Trophoblast cell (in vitro differentiated cells and primary cell): ENCODE measurements at regions not wholly inside any gene's neighbourhood (a gene's known extent, or its start where the extent isn't known, plus 50 kb on each side); places are given as distances from the start of the nearest gene placed in this dataset.
"Not testable (repeated sequence)": the region's sequence is repeated elsewhere in the genome, so short reads cannot be mapped to it uniquely, and the experiment has no call there.

ENCODE experiments used
- DNase-seq, 2 donors: peaks; one replicate each; pipeline ENCODE4 v3.0.0-alpha.2; 2016
- H2AFZ ChIP-seq: 2 replicates; pipeline ENCODE4 v1.6.1; 2013; ENCODE audit warnings: low read length, moderate library complexity, mild to moderate bottlenecking; ENCODE audit not compliant: insufficient read depth, poor library complexity
- H2AK5ac ChIP-seq: 2 replicates; pipeline ENCODE4 v1.6.1; 2013; ENCODE audit warnings: mild to moderate bottlenecking, low read length
- H2BK120ac ChIP-seq: 2 replicates; pipeline ENCODE4 v1.6.1; 2013; ENCODE audit warnings: low read length, mild to moderate bottlenecking, moderate library complexity; ENCODE audit not compliant: insufficient read depth, poor library complexity
- H2BK12ac ChIP-seq: 2 replicates; pipeline ENCODE4 v1.6.1; 2013; ENCODE audit warnings: mild to moderate bottlenecking, low read length, moderate library complexity
- H2BK5ac ChIP-seq: 2 replicates; pipeline ENCODE4 v1.6.1; 2013; ENCODE audit warnings: low read length, low read depth, moderate library complexity, mild to moderate bottlenecking; ENCODE audit not compliant: poor library complexity
- H3K14ac ChIP-seq: 2 replicates; pipeline ENCODE4 v1.6.1; 2013; ENCODE audit warnings: mild to moderate bottlenecking, low read length
- H3K18ac ChIP-seq: 2 replicates; pipeline ENCODE4 v1.6.1; 2013; ENCODE audit warnings: mild to moderate bottlenecking, low read length
- H3K23ac ChIP-seq: 2 replicates; pipeline ENCODE4 v1.6.1; 2013; ENCODE audit warnings: low read length
- H3K27ac ChIP-seq: 2 replicates; pipeline ENCODE4 v1.5.1; 2013; ENCODE audit warnings: low read depth, mild to moderate bottlenecking, inconsistent platforms, low read length, moderate library complexity
- H3K27me3 ChIP-seq: 2 replicates; pipeline ENCODE4 v1.6.1; 2013; ENCODE audit warnings: inconsistent platforms, mild to moderate bottlenecking, low read length, moderate library complexity; ENCODE audit not compliant: insufficient read depth
- H3K36me3 ChIP-seq, 2 experiments: 1 replicate in 1 of 2; 2 replicates in 1 of 2; pipeline ENCODE4 v1.6.1; 2013; ENCODE audit warnings: low read length in 2 of 2, mild to moderate bottlenecking in 2 of 2, moderate library complexity in 1 of 2; ENCODE audit not compliant: insufficient read depth in 2 of 2, control insufficient read depth in 1 of 2
- H3K4ac ChIP-seq: 2 replicates; pipeline ENCODE4 v1.6.1; 2013; ENCODE audit warnings: low read depth, mild to moderate bottlenecking, low read length, moderate library complexity
- H3K4me1 ChIP-seq, 2 experiments: 1 replicate in 1 of 2; 2 replicates in 1 of 2; pipeline ENCODE4 v1.6.1; 2013; ENCODE audit warnings: low read length in 2 of 2, mild to moderate bottlenecking in 2 of 2, moderate library complexity in 1 of 2; ENCODE audit not compliant: insufficient read depth in 2 of 2, control insufficient read depth in 1 of 2
- H3K4me2 ChIP-seq: 2 replicates; pipeline ENCODE4 v1.6.1; 2013; ENCODE audit warnings: inconsistent platforms, mild to moderate bottlenecking, low read length, moderate library complexity
- H3K4me3 ChIP-seq: 2 replicates; pipeline ENCODE4 v1.5.1; 2013; ENCODE audit warnings: mild to moderate bottlenecking, low read depth, low read length, inconsistent platforms
- H3K79me1 ChIP-seq: one replicate; pipeline ENCODE4 v1.6.1; 2013; ENCODE audit warnings: low read length
- H3K79me2 ChIP-seq: 2 replicates; pipeline ENCODE4 v1.6.1; 2013; ENCODE audit warnings: low read length, mild to moderate bottlenecking; ENCODE audit not compliant: control insufficient read depth, insufficient read depth, poor library complexity
- H3K9ac ChIP-seq: 2 replicates; pipeline ENCODE4 v1.6.1; 2013; ENCODE audit warnings: mild to moderate bottlenecking, low read length
- H3K9me3 ChIP-seq: 2 replicates; pipeline ENCODE4 v1.6.1; 2013; ENCODE audit warnings: low read depth, mild to moderate bottlenecking, control low read depth, inconsistent platforms, low read length; ENCODE audit not compliant: insufficient read depth
- H4K12ac ChIP-seq: 2 replicates; pipeline ENCODE4 v1.6.1; 2013; ENCODE audit warnings: low read depth, mild to moderate bottlenecking, low read length, moderate library complexity
- H4K8ac ChIP-seq: 2 replicates; pipeline ENCODE4 v1.6.1; 2013; ENCODE audit warnings: low read depth, mild to moderate bottlenecking, low read length, moderate library complexity
- H4K91ac ChIP-seq: one replicate; pipeline ENCODE4 v1.6.1; 2013; ENCODE audit warnings: low read depth, mild to moderate bottlenecking, low read length, moderate library complexity
- WGBS: extraction: QIAGEN DNeasy Blood & Tissue Kit; methylation state at CpG from one replicate; pipeline ENCODE4 v1.1.7; 2013; ENCODE audit warnings: missing lambda C conversion rate; ENCODE audit not compliant: insufficient read length, insufficient coverage; ENCODE audit errors: extremely low coverage; 5-methylcytosine and 5-hydroxymethylcytosine counted together

GRCh38 chr7:39851466-39852045 is 98.5 kb upstream of the CDK13 start:
- no peak overlapping the region for H3K4ac ChIP-seq
- WGBS: no CpG with 5 or more reads among the region's 2 CpGs

GRCh38 chr7:39854616-39855324 is 95.3 kb upstream of the CDK13 start:
- not testable (repeated sequence) for H3K14ac ChIP-seq, H3K9me3 ChIP-seq, H2BK120ac ChIP-seq, H2BK12ac ChIP-seq, H3K4ac ChIP-seq, H3K4me3 ChIP-seq, H3K4me2 ChIP-seq, H4K12ac ChIP-seq, H3K18ac ChIP-seq, H2AFZ ChIP-seq, H3K79me2 ChIP-seq, H3K36me3 ChIP-seq, H3K23ac ChIP-seq, H4K91ac ChIP-seq, H2AK5ac ChIP-seq, H3K27ac ChIP-seq, H2BK5ac ChIP-seq, H3K27me3 ChIP-seq, H3K4me1 ChIP-seq, H4K8ac ChIP-seq, H3K9ac ChIP-seq, DNase-seq, H3K79me1 ChIP-seq
- WGBS: no CpG with 5 or more reads among the region's 36 CpGs

More at GRCh38 chr7:39851466-39852045, 98.5 kb upstream of the CDK13 start:
- H3K14ac ChIP-seq: no peak overlapping the region
- H2BK5ac ChIP-seq: no peak overlapping the region
- H4K8ac ChIP-seq: no peak overlapping the region
- H3K27ac ChIP-seq: no peak overlapping the region
- H3K79me2 ChIP-seq: no peaks in the 10 kb centered on the region
- H3K18ac ChIP-seq: no peak overlapping the region
- H2BK12ac ChIP-seq: no peak overlapping the region
- H3K36me3 ChIP-seq: no peaks in the 10 kb centered on the region
- H4K91ac ChIP-seq: no peak overlapping the region
- H3K27me3 ChIP-seq: no peaks in the 10 kb centered on the region
- no peaks in the 10 kb centered on the region for H3K79me1 ChIP-seq
- peak; percentile 8 to 61 for DNase-seq
- no peaks in the 10 kb centered on the region for H3K4me1 ChIP-seq
- no peak overlapping the region for H2AK5ac ChIP-seq
- H2AFZ ChIP-seq: no peak overlapping the region
- no peak overlapping the region for H3K4me3 ChIP-seq
- no peak overlapping the region for H3K23ac ChIP-seq
- H3K4me2 ChIP-seq: no peak overlapping the region
- no peak overlapping the region for H2BK120ac ChIP-seq
- no peak overlapping the region for H4K12ac ChIP-seq
- no peaks in the 10 kb centered on the region for H3K9me3 ChIP-seq
- H3K9ac ChIP-seq: no peak overlapping the region

- Histone ChIP-seq H3K23ac (no peak overlapping the region), H3K4me1 (no peaks in the 10 kb centered on the region), H2BK120ac (no peak overlapping the region), H2AFZ (no peak overlapping the region), H3K79me1 (no peaks in the 10 kb centered on the region), H3K36me3 (no peaks in the 10 kb centered on the region), H3K18ac (no peak overlapping the region), H3K4me2 (no peak overlapping the region), H3K14ac (no peak overlapping the region), H4K12ac (no peak overlapping the region), H4K8ac (no peak overlapping the region), H2AK5ac (no peak overlapping the region), H3K27me3 (no peaks in the 10 kb centered on the region), H3K9me3 (no peaks in the 10 kb centered on the region), H3K9ac (no peak overlapping the region), H3K4ac (no peak overlapping the region), H3K4me3 (no peak overlapping the region), H4K91ac (no peak overlapping the region), H3K79me2 (no peaks in the 10 kb centered on the region), H2BK12ac (no peak overlapping the region), H3K27ac (no peak overlapping the region), H2BK5ac (no peak overlapping the region)
- no CpG with 5 or more reads among the region's 1 CpG for WGBS
- DNase-seq: no peak
Observed at GRCh38 chr7:39855325-39855674, 94.8 kb upstream of the CDK13 start.

- H3K9ac ChIP-seq, H3K79me2 ChIP-seq, H3K36me3 ChIP-seq, H3K23ac ChIP-seq, H3K27me3 ChIP-seq, H3K14ac ChIP-seq, H2BK12ac ChIP-seq, H3K18ac ChIP-seq, H3K27ac ChIP-seq, H3K4me3 ChIP-seq, H2AK5ac ChIP-seq, H2AFZ ChIP-seq, H2BK120ac ChIP-seq, H4K12ac ChIP-seq, H3K79me1 ChIP-seq, H4K91ac ChIP-seq, H3K4ac ChIP-seq, H2BK5ac ChIP-seq, H3K4me2 ChIP-seq, H3K4me1 ChIP-seq, H4K8ac ChIP-seq, H3K9me3 ChIP-seq: not testable (repeated sequence)
- WGBS: no CpG with 5 or more reads among the region's 3 CpGs
- peak; percentile 4 to 61 for DNase-seq
Observed at GRCh38 chr7:39863675-39864322, 86.3 kb upstream of the CDK13 start.
